ENCODE measurements at regions not wholly inside any gene's neighbourhood (a gene's known extent, or its start where the extent isn't known, plus 50 kb on each side); places are given as distances from the start of the nearest gene placed in this dataset.

GRCh38 chr4:148780426-148781005 is 338.3 kb upstream of the NR3C2 start:
- DNase-seq (ENCODE audit: low read depth): no peak
- in situ Hi-C loops (cut with HindIII; ENCODE audit: low sequenced_read_pairs): no loop called here
- no peak for TF ChIP-seq CTCF (IDR thresholded peaks at IDR 0.05; ENCODE audit: low read depth, low read length, missing control alignments)
- no peak overlapping the region for H3K4me3 ChIP-seq (ENCODE audit: low read depth, low read length)

GRCh38 chr4:148779771-148780170 is 337.6 kb upstream of the NR3C2 start:
- H3K4me3 ChIP-seq (ENCODE audit: low read depth, low read length): no peak overlapping the region
- no peak for TF ChIP-seq CTCF (IDR thresholded peaks at IDR 0.05; ENCODE audit: low read depth, low read length, missing control alignments)
- in situ Hi-C loops (cut with HindIII; ENCODE audit: low sequenced_read_pairs): no loop called here
- no peak for DNase-seq (ENCODE audit: low read depth)

- in situ Hi-C loops (cut with HindIII; ENCODE audit: low sequenced_read_pairs): no loop called here
- DNase-seq (ENCODE audit: low read depth): no peak
- TF ChIP-seq CTCF (IDR thresholded peaks at IDR 0.05; ENCODE audit: low read depth, low read length, missing control alignments): no peak
- H3K4me3 ChIP-seq (ENCODE audit: low read depth, low read length): no peak overlapping the region
Observed at GRCh38 chr4:148778980-148779675, 336.9 kb upstream of the NR3C2 start.

GRCh38 chr4:148776941-148777340 is 334.7 kb upstream of the NR3C2 start:
- DNase-seq (ENCODE audit: low read depth): peak; percentile 59
- TF ChIP-seq CTCF (IDR thresholded peaks at IDR 0.05; ENCODE audit: low read depth, low read length, missing control alignments): no peak
- in situ Hi-C loops (cut with HindIII; ENCODE audit: low sequenced_read_pairs): no loop called here
- no peak overlapping the region for H3K4me3 ChIP-seq (ENCODE audit: low read depth, low read length)

GRCh38 chr4:148774134-148774533 is 331.9 kb upstream of the NR3C2 start:
- in situ Hi-C loops (cut with HindIII; ENCODE audit: low sequenced_read_pairs): no loop called here
- TF ChIP-seq CTCF (IDR thresholded peaks at IDR 0.05; ENCODE audit: low read depth, low read length, missing control alignments): no peak
- no peak for DNase-seq (ENCODE audit: low read depth)
- H3K4me3 ChIP-seq (ENCODE audit: low read depth, low read length): no peak overlapping the region

GRCh38 chr4:148773313-148773712 is 331.1 kb upstream of the NR3C2 start:
- H3K4me3 ChIP-seq (ENCODE audit: low read depth, low read length): no peak overlapping the region
- no peak for DNase-seq (ENCODE audit: low read depth)
- in situ Hi-C loops (cut with HindIII; ENCODE audit: low sequenced_read_pairs): no loop called here
- TF ChIP-seq CTCF (IDR thresholded peaks at IDR 0.05; ENCODE audit: low read depth, low read length, missing control alignments): no peak

Data from astrocyte of the cerebellum (primary cell).